Medulla oblongata (tissue), 1 donor: ENCODE measurements at regions not wholly inside any gene's neighbourhood (a gene's known extent, or its start where the extent isn't known, plus 50 kb on each side); places are given as distances from the start of the nearest gene placed in this dataset.

ENCODE experiments used
- DNase-seq: peaks from one replicate; pipeline ENCODE4 v3.0.0-alpha.2; 2015; ENCODE audit errors: extremely low spot score

GRCh38 chr4:123878976-123879375 lies 482.4 kb downstream of the SPRY1 start:
- DNase-seq, result no peak

DNA sequence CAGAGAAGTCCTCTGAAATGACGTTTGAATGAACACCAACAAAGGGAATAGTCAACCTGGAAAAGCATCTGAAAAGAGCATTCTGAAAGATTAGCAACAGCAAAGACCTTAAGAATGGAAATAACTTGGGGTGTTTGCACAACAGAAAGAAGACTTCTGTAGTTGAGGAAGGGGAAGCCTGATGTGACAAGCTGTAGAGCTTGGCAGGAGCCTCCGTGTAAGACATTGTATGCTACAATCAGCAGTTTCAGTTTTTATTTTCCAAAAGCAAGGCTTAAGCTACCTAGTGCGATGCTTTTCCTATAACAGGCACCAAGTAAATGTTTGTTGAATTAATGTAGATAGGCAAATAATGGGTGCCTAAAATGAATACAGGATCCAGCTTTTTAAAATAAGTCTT lies 484.0 kb downstream of the SPRY1 start:
- DNase-seq, result no peak

- DNase-seq, result no peak
These were observed 488.3 kb downstream of the SPRY1 start for GRCh38 chr4:123884922-123885321.

- no peak for DNase-seq
These were observed 492.9 kb downstream of the SPRY1 start for GRCh38 chr4:123889507-123889906.

DNA sequence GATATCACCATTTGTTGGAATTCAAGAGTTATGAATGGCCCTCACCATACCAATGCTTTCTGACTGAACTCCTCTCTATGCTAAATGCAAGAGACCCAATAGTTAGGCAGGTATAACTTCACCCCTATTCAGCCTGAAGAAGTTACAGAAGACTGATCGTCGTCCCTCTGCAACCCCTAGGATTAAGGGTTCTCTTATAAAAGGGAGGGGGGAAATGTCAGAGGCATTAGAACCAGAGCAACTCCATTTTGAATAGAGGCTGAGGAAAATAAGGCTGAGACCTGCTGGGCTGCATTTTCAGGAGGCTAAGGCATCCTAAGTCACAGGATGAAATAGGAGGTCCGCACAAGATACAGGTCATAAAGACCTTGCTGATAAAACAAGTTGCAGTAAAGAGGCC lies 494.3 kb downstream of the SPRY1 start:
- no peak for DNase-seq

DNA sequence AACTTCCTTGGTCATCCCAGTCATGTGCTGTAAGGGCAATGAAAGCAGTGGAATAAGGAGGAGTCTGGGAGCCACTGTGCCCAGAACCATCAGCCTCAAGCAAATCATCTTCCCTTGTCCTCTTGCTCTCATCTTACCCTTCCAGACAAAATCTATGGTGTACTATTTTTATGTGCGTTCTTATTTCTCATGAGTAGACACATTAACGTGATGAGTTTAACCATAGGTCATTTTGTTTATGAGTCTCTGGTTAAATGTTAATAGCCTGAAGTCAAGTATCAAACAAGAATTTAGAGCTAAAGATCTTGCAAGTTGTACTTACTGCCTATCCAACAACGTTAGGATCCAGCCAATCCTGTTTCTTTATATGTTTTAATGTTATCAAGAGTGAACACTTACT lies 495.3 kb downstream of the SPRY1 start:
- no peak for DNase-seq

DNA sequence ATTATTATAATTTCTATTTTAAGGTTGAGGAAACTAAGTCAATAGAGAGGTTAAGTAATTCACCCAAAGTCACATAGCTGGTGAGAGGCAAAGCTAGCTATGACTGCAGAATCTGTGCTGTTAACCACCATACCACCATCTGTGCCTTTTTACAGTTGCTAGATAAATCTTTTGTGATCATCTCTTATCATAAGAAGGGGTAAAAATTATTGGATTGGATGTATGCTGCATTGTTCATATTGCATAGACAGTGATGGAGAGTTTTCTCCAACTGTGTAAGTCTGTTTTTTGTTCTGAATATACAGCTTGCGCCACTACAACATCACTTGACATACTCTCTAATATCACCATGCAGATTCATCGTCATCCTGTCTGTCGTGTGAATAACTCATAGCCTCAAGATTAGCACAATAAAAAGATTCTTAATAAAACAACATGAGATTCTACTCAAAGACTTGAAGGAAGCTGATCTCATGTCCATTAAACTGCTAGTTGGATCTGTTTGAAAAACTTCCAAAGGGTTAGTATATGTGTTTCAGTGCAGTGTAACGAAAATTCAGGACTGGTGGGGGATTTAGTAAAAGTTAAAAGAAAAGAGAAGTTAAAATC lies 495.9 kb downstream of the SPRY1 start:
- DNase-seq, result no peak

DNA sequence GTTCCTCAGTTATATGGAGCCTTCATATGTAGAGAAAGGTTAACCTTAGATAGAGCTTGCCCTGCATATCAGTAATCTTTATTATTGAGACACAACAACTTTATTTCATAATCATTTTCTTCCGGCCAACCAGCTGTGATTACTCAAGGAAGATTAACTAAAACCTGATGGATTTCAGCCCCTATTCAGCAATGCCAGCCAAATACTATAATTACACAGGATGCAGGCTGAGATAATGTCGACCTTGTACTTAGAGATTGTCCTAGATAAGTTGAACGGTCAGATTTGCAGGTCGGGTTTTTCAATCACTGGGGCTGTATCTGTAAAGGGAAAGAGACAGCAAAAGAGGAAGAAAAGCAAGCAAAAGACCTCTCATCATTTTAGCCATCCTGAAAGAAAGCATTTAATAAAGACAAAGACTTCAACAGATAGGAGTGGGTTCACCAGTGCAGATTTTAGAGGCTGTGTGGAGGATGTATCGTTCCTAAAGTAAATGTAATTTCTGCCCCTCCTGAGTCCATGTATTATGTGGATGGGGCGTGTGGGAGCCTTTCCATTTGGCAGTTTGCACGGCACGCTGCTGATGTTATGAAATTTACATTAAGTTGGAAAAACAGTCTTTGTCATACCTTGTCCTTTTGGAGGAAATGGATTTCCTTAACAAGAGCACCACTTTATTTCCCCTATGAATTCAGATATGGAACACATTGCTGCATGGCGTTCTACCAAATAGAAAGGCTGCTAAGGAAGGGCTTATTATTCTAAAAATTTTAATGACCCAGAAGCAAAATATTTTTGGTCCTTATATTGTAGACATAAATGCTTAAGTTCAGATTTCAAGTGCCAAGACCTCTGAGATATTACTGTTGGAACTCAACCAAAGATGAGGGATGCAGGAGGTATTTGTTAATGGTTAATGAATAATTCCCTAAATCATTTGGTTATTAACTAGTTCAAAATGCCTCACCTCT lies 496.7 kb downstream of the SPRY1 start:
- DNase-seq, result no peak

DNA sequence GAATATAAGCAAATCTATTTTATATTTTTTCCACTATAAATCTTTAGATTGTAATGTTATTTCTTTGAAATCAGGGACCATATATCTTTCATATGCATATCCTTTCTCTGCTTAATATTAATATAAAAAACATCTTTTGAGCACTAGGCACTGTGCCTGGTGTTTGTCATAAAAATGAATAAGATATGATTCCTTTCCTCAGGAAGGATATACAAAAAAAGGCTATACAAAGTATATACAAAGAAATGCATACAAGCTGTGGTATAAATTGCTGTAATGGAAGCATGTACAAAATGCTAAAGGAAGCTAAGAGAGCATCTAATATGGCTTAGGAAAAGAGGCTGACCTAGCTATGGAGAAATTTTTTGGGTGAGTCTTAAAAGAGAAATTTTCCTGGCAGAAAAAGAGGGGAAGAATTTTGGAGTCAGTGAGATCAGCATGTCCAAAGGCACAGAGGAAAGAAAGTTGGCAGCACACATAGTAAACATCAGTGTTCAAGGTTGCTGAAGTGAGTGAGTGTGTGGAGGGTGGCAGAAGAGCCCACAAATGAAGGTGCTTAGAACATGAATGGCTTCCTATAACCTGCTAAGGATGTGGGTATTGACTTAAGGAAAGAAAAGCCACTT lies 500.0 kb downstream of the SPRY1 start:
- DNase-seq, result no peak

DNA sequence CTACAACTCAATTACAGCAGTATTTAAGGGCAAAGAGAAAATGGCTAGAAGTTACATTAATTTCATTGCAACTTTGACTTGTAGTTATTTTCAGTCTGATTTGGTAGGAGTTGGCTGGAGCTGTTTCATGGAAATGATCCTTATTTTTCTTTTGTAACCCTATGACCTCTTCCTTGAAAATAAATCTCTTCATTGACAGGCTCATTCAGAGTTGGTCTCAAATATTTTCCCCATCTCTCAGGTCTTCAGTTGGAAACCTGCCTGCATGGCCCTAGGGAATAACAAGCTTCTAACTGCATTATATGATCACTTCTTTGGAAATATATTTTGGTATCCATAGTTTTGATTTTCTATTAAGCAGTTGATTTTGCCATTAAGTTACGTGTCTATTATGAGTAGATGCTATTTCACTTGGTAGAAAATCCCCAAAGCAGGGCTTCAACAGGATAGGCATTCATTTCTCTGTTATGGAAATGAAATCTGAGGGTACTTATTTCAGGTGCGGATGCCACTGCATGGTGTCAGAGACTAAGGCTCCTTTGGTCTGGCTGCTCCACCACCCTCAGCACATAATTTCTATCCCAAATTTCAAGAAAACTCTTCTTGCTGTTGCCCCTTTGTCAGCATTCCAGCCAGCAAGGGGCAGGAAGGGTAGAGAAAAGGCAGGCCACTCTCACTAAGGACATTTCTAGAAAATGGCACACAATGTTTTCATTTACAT lies 502.5 kb downstream of the SPRY1 start:
- DNase-seq, result no peak

DNA sequence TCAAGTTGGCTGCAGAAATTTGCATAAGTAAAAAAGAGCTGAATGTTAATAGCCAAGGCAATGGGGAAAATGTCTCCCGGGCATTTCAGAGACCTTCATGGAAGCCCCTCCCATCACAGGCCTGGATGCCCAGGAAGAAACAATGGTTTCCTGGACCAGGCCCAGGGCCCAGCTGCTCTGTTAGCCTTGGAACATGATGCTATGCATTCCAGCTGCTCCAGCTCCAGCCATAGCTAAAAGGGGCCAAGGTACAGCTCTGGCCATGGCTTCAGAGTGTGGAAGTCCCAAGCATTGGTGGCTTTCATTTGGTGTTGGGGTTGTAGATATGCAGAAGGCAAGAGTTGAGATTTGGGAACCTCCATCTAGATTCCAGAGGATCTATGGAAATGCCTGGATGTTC lies 508.3 kb downstream of the SPRY1 start:
- DNase-seq, result no peak

GRCh38 chr4:123913598-123913997 lies 517.0 kb downstream of the SPRY1 start:
- DNase-seq, result no peak

DNA sequence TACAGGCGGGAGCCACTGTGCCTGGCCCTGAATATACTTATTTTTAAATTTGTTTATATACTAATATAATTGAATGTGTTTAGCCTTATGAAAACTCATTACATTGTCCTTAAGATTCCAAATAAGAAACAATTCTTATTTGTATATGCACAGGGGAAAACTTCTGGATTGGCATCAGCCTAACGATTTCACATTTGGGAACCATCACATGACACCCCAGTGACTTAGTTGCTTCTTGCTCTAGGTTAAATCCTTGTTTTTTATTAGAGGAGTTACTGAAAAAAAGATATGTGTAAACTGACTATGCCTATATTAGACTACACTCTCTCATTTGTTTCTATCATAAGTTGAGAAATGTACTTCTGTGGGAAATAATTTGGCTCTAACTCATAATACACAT lies 520.2 kb downstream of the SPRY1 start:
- DNase-seq, result no peak

GRCh38 chr4:123919576-123920098 lies 523.0 kb downstream of the SPRY1 start:
- no peak for DNase-seq

GRCh38 chr4:123921339-123921738 lies 524.7 kb downstream of the SPRY1 start:
- DNase-seq, result no peak

GRCh38 chr4:123922847-123923246 lies 526.3 kb downstream of the SPRY1 start:
- no peak for DNase-seq

- no peak for DNase-seq
These were observed 527.9 kb downstream of the SPRY1 start for GRCh38 chr4:123924536-123924935.

DNA sequence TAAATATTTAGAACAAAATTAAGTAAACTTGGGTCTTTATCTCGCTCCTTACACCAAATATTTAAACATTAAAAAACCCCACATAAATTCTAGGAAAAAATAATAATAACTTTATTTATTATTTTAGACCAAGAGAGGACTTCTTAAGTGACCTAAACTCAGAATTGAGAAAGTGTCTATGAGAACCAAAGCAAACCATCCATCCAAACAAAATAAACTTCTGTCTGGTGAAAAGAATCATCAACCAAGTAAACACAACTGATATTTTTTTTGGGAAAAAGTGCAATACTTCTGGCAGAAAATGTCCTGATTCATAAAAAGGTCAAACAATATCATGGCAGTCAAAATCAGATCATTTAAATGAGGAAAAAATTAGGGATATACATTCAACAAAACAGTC lies 533.0 kb downstream of the SPRY1 start:
- no peak for DNase-seq

DNA sequence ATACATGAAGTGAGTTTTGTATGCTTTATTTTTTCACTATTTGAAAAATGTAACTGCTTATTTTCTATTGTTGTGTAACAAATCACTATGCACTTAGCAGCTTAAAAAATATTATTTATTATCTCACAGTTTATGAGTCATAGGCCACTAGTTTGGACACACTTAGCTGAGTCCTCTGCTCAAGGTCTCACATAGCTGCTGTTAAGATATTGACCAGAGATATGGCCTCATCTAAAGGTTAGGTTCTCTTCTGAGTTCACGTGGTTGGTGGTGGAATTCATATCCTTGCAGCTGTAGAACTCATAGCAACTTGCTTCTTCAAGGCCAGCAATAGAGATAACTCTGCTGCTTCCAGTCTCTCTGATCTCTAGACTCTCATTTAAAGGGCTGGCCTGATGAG lies 534.4 kb downstream of the SPRY1 start:
- DNase-seq, result no peak

DNA sequence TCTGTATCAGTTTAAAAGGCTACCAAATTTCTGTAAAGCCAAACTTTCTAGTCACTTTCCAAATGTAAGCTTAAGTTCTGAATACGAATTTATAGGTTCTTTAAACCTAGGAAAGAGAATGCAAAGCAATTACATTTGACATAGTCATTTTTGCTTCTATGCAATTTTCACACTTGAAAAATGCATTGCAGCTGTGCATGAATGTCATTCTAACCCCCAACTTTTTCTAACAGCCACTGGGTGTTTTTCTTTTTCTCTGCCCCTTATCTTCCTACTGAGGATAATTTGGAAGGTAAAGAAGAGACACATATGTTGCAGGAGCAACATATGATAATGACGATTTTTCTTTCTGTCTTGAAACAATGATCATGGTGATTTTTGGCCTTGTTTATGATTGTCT lies 537.5 kb downstream of the SPRY1 start:
- DNase-seq, result no peak

- DNase-seq, result no peak
These were observed 540.0 kb downstream of the SPRY1 start for GRCh38 chr4:123936621-123937043.

GRCh38 chr4:123937581-123937980 lies 541.0 kb downstream of the SPRY1 start:
- no peak for DNase-seq
